Tibial artery (tissue), 4 donors: ENCODE measurements at regions not wholly inside any gene's neighbourhood (a gene's known extent, or its start where the extent isn't known, plus 50 kb on each side); places are given as distances from the start of the nearest gene placed in this dataset.

Experiments used
- DNase-seq, 2 donors: peaks; one replicate each; pipeline ENCODE4 v3.0.0-alpha.2; 2019
- H3K27ac ChIP-seq, 2 donors: fragments of 200-600 bp; sonication (generic) in 1 of 2; 1 replicate in 1 of 2; 2 replicates in 1 of 2; pipeline ENCODE4 v1.5.1; 2018 to 2019; ENCODE audit warnings: mild to moderate bottlenecking in 1 of 2
- H3K27me3 ChIP-seq, 2 donors: fragments of 200-600 bp; sonication (generic) in 1 of 2; one replicate each; pipeline versions ENCODE4 v1.5.1 to v1.6.0; 2016 to 2019
- H3K36me3 ChIP-seq, 3 donors: fragments of 200-600 bp; sonication (generic) in 2 of 3; one replicate each; pipeline ENCODE4 v1.5.1; 2016 to 2019; ENCODE audit warnings: mild to moderate bottlenecking in 2 of 3
- H3K4me1 ChIP-seq, 4 donors: fragments of 200-600 bp; sonication (generic) in 2 of 4; 1 replicate in 3 of 4; 2 replicates in 1 of 4; pipeline ENCODE4 v1.5.1; 2016 to 2019
- H3K4me3 ChIP-seq, 2 donors: fragments of 200-600 bp; sonication (generic) in 1 of 2; 1 replicate in 1 of 2; 2 replicates in 1 of 2; pipeline ENCODE4 v1.5.1; 2018 to 2019; ENCODE audit warnings: mild to moderate bottlenecking in 2 of 2
- H3K9me3 ChIP-seq, 3 donors: fragments of 200-600 bp; sonication (generic) in 1 of 3; one replicate each; pipeline ENCODE4 v1.5.1; 2016 to 2019
- intact Hi-C: fragments of 100-400 bp; cut with DNase I; formaldehyde crosslinking; loops from one replicate; pipeline ENCODE4 v1.15.0; 2023; ENCODE audit warnings: low total_unique reads
- TF ChIP-seq, protein P1 (sequence below), 2 experiments: fragments of 200-600 bp in 1 of 2; fragments of 450-650 bp in 1 of 2; IDR thresholded peaks; one replicate each; pipeline ENCODE4 v1.5.1; 2017 to 2019; ENCODE audit warnings: antibody characterized with exemption in 2 of 2, mild to moderate bottlenecking in 1 of 2, moderate library complexity in 1 of 2

DNA sequence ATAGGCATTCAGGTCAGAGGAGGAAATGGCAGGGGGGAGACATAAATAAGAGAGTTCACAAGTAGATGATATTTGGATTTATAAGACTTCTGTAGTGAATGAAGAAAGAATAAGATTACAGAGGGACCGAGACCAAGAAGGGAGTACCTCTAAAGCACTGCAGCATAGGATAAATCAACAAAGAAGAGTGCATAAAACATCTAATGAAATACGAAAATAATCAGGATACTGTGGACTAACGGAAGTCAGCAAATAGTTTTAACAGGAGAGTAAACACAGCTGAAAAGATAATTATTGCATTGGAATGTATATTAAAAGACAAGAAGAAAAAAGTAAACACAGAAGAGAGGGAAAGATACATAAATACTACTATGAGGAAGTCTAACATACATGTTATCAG, 921.9 kb upstream of the PRMT6 start:
- no peaks in the 10 kb centered on the region for H3K27me3 ChIP-seq
- H3K27ac ChIP-seq: no peak overlapping the region
- no peak overlapping the region for H3K4me3 ChIP-seq
- no peaks in the 10 kb centered on the region for H3K9me3 ChIP-seq
- TF ChIP-seq, protein P1, sequence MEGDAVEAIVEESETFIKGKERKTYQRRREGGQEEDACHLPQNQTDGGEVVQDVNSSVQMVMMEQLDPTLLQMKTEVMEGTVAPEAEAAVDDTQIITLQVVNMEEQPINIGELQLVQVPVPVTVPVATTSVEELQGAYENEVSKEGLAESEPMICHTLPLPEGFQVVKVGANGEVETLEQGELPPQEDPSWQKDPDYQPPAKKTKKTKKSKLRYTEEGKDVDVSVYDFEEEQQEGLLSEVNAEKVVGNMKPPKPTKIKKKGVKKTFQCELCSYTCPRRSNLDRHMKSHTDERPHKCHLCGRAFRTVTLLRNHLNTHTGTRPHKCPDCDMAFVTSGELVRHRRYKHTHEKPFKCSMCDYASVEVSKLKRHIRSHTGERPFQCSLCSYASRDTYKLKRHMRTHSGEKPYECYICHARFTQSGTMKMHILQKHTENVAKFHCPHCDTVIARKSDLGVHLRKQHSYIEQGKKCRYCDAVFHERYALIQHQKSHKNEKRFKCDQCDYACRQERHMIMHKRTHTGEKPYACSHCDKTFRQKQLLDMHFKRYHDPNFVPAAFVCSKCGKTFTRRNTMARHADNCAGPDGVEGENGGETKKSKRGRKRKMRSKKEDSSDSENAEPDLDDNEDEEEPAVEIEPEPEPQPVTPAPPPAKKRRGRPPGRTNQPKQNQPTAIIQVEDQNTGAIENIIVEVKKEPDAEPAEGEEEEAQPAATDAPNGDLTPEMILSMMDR (IDR thresholded peaks at IDR 0.05): no peak
- no peaks in the 10 kb centered on the region for H3K36me3 ChIP-seq
- intact Hi-C loops: no loop called here
- H3K4me1 ChIP-seq: no peaks in the 10 kb centered on the region
- no peak for DNase-seq

GRCh38 chr1:106173101-106173500, 883.4 kb upstream of the PRMT6 start:
- TF ChIP-seq, protein P1 (IDR thresholded peaks at IDR 0.05): no peak
- Histone ChIP-seq H3K36me3 (no peaks in the 10 kb centered on the region), H3K4me1 (no peaks in the 10 kb centered on the region), H3K4me3 (no peak overlapping the region), H3K9me3 (peaks cover 0 to 5% (median 2%) of the 10 kb centered on the region in 3 donors), H3K27ac (no peak overlapping the region), H3K27me3 (no peaks in the 10 kb centered on the region)
- DNase-seq: no peak
- intact Hi-C loops: no loop called here

DNA sequence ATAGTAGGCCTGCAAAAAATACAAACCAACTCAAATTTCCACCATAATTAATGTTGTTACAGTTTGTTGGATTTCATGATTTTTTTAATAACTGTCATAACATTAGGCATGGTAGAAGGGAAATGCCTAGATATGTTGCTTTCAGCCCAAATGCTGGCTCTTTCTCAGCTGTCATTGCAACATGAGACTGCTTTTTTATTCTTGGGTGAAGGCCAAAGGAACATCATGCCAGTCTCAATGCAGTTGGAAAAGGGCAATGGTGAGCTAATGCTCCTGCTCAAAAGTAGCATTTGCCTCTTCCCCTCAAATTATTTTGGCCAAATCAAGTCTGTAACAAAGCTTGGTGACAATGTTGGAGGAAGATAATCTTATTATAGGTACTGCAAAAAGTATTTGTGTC, 877.7 kb upstream of the PRMT6 start:
- Histone ChIP-seq H3K27ac (no peak overlapping the region), H3K4me1 (no peaks in the 10 kb centered on the region), H3K27me3 (no peaks in the 10 kb centered on the region), H3K9me3 (no peaks in the 10 kb centered on the region), H3K36me3 (no peaks in the 10 kb centered on the region), H3K4me3 (no peak overlapping the region)
- intact Hi-C loops: no loop called here
- TF ChIP-seq, protein P1 (IDR thresholded peaks at IDR 0.05): no peak
- no peak for DNase-seq

- no peaks in the 10 kb centered on the region for H3K4me1 ChIP-seq
- H3K27ac ChIP-seq: no peak overlapping the region
- no peak overlapping the region for H3K4me3 ChIP-seq
- peaks cover 0 to 11% (median 0%) of the 10 kb centered on the region in 3 donors for H3K9me3 ChIP-seq
- intact Hi-C loops: no loop called here
- TF ChIP-seq, protein P1 (IDR thresholded peaks at IDR 0.05): no peak
- H3K27me3 ChIP-seq: no peaks in the 10 kb centered on the region
- no peak for DNase-seq
- H3K36me3 ChIP-seq: no peaks in the 10 kb centered on the region
Observed at GRCh38 chr1:106181866-106182265, 874.6 kb upstream of the PRMT6 start.

GRCh38 chr1:106185089-106185488, 871.4 kb upstream of the PRMT6 start:
- intact Hi-C loops: no loop called here
- TF ChIP-seq, protein P1 (IDR thresholded peaks at IDR 0.05): no peak

DNA sequence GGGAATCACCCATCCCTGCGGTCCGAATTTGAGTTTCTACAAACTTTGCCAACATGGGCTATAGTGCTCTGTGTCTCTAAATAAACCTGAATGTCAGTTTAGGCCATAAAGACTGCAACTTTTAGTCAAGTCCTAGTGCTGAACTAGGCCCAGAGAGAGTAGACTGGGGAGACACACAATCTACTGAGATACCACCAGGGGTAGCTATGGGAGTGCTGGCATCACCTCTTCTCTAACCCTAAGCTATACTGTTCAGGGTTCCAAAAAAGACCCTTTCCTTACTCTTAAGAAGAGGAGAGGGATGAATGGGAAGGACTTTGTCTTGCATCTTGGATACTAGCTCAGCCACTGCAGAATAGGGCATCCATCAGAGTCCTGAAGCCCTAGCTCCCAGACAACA, 866.7 kb upstream of the PRMT6 start:
- no peak for DNase-seq
- H3K9me3 ChIP-seq: peaks cover 1 to 24% (median 9%) of the 10 kb centered on the region in 3 donors
- TF ChIP-seq, protein P1 (IDR thresholded peaks at IDR 0.05): no peak
- H3K4me1 ChIP-seq: no peaks in the 10 kb centered on the region
- no peaks in the 10 kb centered on the region for H3K36me3 ChIP-seq
- no peaks in the 10 kb centered on the region for H3K27me3 ChIP-seq
- H3K4me3 ChIP-seq: no peak overlapping the region
- intact Hi-C loops: no loop called here
- no peak overlapping the region for H3K27ac ChIP-seq

More at GRCh38 chr1:106185089-106185488, 871.4 kb upstream of the PRMT6 start:
- no peaks in the 10 kb centered on the region for H3K4me1 ChIP-seq
- no peak overlapping the region for H3K4me3 ChIP-seq
- no peaks in the 10 kb centered on the region for H3K27me3 ChIP-seq
- H3K36me3 ChIP-seq: no peaks in the 10 kb centered on the region
- no peak overlapping the region for H3K27ac ChIP-seq
- no peak for DNase-seq
- H3K9me3 ChIP-seq: peaks cover 0 to 13% (median 0%) of the 10 kb centered on the region in 3 donors
